HCT116 (cell line): ENCODE measurements at regions not wholly inside any gene's neighbourhood (a gene's known extent, or its start where the extent isn't known, plus 50 kb on each side); places are given as distances from the start of the nearest gene placed in this dataset.

ENCODE experiments used
- ATAC-seq: fragments of 200-7000 bp; cut with Tn5 transposase; 2 replicates; pipeline ENCODE4 v1.9.1; 2020; ENCODE audit warnings: mild to moderate bottlenecking, moderate library complexity
- BruUV-seq: library from RNA; stranded (reverse); fragments of 400-500 nt; replicated peaks from 2 replicates; lab custom pipeline; 2021; lab: Mats Ljungman, UMichigan
- CTCF ChIA-PET: fragments of 300-600 bp; sonication (Branson Sonifier 250); formaldehyde crosslinking; loops from one replicate; lab custom pipeline; 2021; ENCODE audit warnings: antibody characterized with exemption; lab: Charles Lee
- POLR2A ChIA-PET: fragments of 300-600, 350-600 bp; sonication (Branson Sonifier 250); formaldehyde crosslinking; loops from one replicate; lab custom pipeline; 2021; ENCODE audit warnings: antibody characterized with exemption; lab: Charles Lee
- RAD21 ChIA-PET, 2 experiments: fragments of 300-600 bp; sonication (Branson Sonifier 250); formaldehyde crosslinking; loops; one replicate each; lab custom pipeline; 2023; ENCODE audit warnings: low total read pairs in 2 of 2; ENCODE audit not compliant: uncharacterized antibody in 2 of 2, unreplicated experiment in 2 of 2, low non-redundant PET in 1 of 2; lab: Charles Lee
- DNase-seq: peaks from one replicate; pipeline ENCODE4 v3.0.0-alpha.2; 2010; ENCODE audit warnings: low read depth, low spot score
- H2AFZ ChIP-seq: fragments of 200-600 bp; shearing (Covaris generic), sonication (generic); 2 replicates; pipeline ENCODE4 v1.6.1; 2017; ENCODE audit warnings: low read depth, mixed run types, mixed read lengths, antibody characterized with exemption, low read length; ENCODE audit not compliant: poor library complexity, severe bottlenecking
- H3K27ac ChIP-seq: 2 replicates; pipeline ENCODE4 v1.5.1; 2012; ENCODE audit warnings: low read depth, low read length
- H3K27me3 ChIP-seq: fragments of 200-600 bp; sonication (generic); 2 replicates; pipeline ENCODE4 v1.6.1; 2016; ENCODE audit warnings: mixed run types, low read length, mixed read lengths; ENCODE audit not compliant: insufficient read depth
- H3K36me3 ChIP-seq, 2 experiments: fragments of 200-500 bp in 1 of 2; fragments of 200-600 bp in 1 of 2; sonication (Bioruptor generic) in 1 of 2; sonication (generic) in 1 of 2; 2 replicates each; pipeline versions ENCODE4 v1.5.1 to v1.6.1; 2014 to 2016; ENCODE audit warnings: low read length in 2 of 2, inconsistent platforms in 1 of 2, mixed read lengths in 1 of 2, mixed run types in 1 of 2; ENCODE audit not compliant: insufficient read depth in 2 of 2, control insufficient read depth in 1 of 2
- H3K4me1 ChIP-seq, 2 experiments: fragments of 200-600 bp in 1 of 2; sonication (generic) in 1 of 2; 2 replicates each; pipeline versions ENCODE4 v1.5.1 to v1.6.1; 2012 to 2017; ENCODE audit warnings: low read length in 2 of 2, inconsistent platforms in 1 of 2, mild to moderate bottlenecking in 1 of 2, mixed read lengths in 1 of 2, mixed run types in 1 of 2, moderate library complexity in 1 of 2; ENCODE audit not compliant: insufficient read depth in 2 of 2, control insufficient read depth in 1 of 2
- H3K4me2 ChIP-seq: fragments of 200-600 bp; sonication (generic); 2 replicates; pipeline ENCODE4 v1.6.1; 2017; ENCODE audit warnings: mixed run types, low read length, mixed read lengths
- H3K4me3 ChIP-seq, 2 experiments: fragments of 200-600 bp in 1 of 2; sonication (generic) in 1 of 2; replicated peaks in 1 of 2; 2 replicates each; pipeline ENCODE4 v1.5.1; 2011 to 2016; ENCODE audit warnings: low read length in 2 of 2, control low read depth in 1 of 2, low read depth in 1 of 2, mild to moderate bottlenecking in 1 of 2, mixed read lengths in 1 of 2, mixed run types in 1 of 2
- H3K79me2 ChIP-seq: fragments of 200-600 bp; sonication (generic); 2 replicates; pipeline ENCODE4 v1.6.1; 2017; ENCODE audit warnings: mild to moderate bottlenecking, mixed run types, low read length, moderate library complexity, mixed read lengths; ENCODE audit not compliant: insufficient read depth
- H3K9ac ChIP-seq: fragments of 200-600 bp; sonication (generic); 2 replicates; pipeline ENCODE4 v1.6.1; 2016; ENCODE audit warnings: low read length, mixed read lengths
- H3K9me2 ChIP-seq: fragments of 200-600 bp; sonication (generic), shearing (Covaris generic); 2 replicates; pipeline ENCODE4 v1.6.1; 2017; ENCODE audit warnings: mixed run types, mild to moderate bottlenecking, moderate library complexity; ENCODE audit not compliant: insufficient read depth
- H3K9me3 ChIP-seq, 2 experiments: fragments of 200-500 bp in 1 of 2; fragments of 200-600 bp in 1 of 2; sonication (Bioruptor generic) in 1 of 2; sonication (generic) in 1 of 2; 2 replicates each; pipeline ENCODE4 v1.6.1; 2014 to 2017; ENCODE audit warnings: low read length in 2 of 2, mixed read lengths in 2 of 2, inconsistent platforms in 1 of 2, low read depth in 1 of 2, mild to moderate bottlenecking in 1 of 2, mixed run types in 1 of 2, moderate library complexity in 1 of 2; ENCODE audit not compliant: control insufficient read depth in 1 of 2, insufficient read depth in 1 of 2
- H4K20me1 ChIP-seq: fragments of 200-600 bp; sonication (generic), shearing (Covaris generic); 2 replicates; pipeline ENCODE4 v1.6.1; 2017; ENCODE audit warnings: mixed run types, mild to moderate bottlenecking, moderate library complexity; ENCODE audit not compliant: insufficient read depth
- ATF3 ChIP-seq: IDR thresholded peaks from 2 replicates; pipeline ENCODE4 v1.6.1; 2012
- CBX3 ChIP-seq: IDR thresholded peaks from 2 replicates; pipeline ENCODE4 v1.6.1; 2012; ENCODE audit warnings: low read depth
- CTCF ChIP-seq, 3 experiments: fragments of 200-600 bp in 1 of 3; sonication (generic) in 1 of 3; IDR thresholded peaks in 2 of 3; conservative IDR thresholded peaks in 1 of 3; 2 replicates each; pipeline ENCODE4 v1.5.1; 2012 to 2017; ENCODE audit warnings: low read depth in 2 of 3, low read length in 2 of 3, antibody characterized with exemption in 1 of 3, borderline replicate concordance in 1 of 3, control low read depth in 1 of 3, mild to moderate bottlenecking in 1 of 3, mixed read lengths in 1 of 3, mixed run types in 1 of 3, moderate library complexity in 1 of 3; ENCODE audit not compliant: insufficient read depth in 1 of 3
- EGR1 ChIP-seq: IDR thresholded peaks from 2 replicates; pipeline ENCODE4 v1.6.1; 2012; ENCODE audit warnings: low read depth
- ELF1 ChIP-seq: IDR thresholded peaks from 2 replicates; pipeline ENCODE4 v1.6.1; 2012; ENCODE audit warnings: low read depth, borderline replicate concordance
- EZH2 ChIP-seq: fragments of 200-600 bp; sonication (generic); IDR thresholded peaks from 2 replicates; pipeline ENCODE4 v1.6.1; 2017; ENCODE audit warnings: antibody characterized with exemption, mixed run types
- FOSL1 ChIP-seq: IDR thresholded peaks from 2 replicates; pipeline ENCODE4 v1.6.1; 2012; ENCODE audit warnings: low read depth
- MAX ChIP-seq: IDR thresholded peaks from 2 replicates; pipeline ENCODE4 v1.6.1; 2012
- YY1 ChIP-seq: IDR thresholded peaks from 2 replicates; pipeline ENCODE4 v1.6.1; 2011; ENCODE audit warnings: low read length, low read depth, moderate library complexity, mild to moderate bottlenecking; ENCODE audit not compliant: insufficient replicate concordance; ENCODE audit errors: extremely low read depth
- ZBTB33 ChIP-seq: IDR thresholded peaks from 2 replicates; pipeline ENCODE4 v1.6.1; 2011; ENCODE audit warnings: mild to moderate bottlenecking, low read length, moderate library complexity; ENCODE audit not compliant: insufficient replicate concordance; ENCODE audit errors: extremely low read depth
- ZFX ChIP-seq: fragments of 450-650 bp; IDR thresholded peaks from 2 replicates; pipeline ENCODE4 v1.6.1; 2017
- intact Hi-C: fragments of 100-400 bp; cut with micrococcal nuclease; formaldehyde crosslinking; loops from 2 replicates; pipeline ENCODE4 v1.10.0; 2022

GRCh38 chr20:55881204-55881603, 124.1 kb downstream of the CBLN4 start:
- intact Hi-C loops, result no loop called here
- ATAC-seq (no peak), DNase-seq (no peak)
- Histone ChIP-seq H4K20me1 (no peaks in the 10 kb centered on the region), H2AFZ (no peak overlapping the region), H3K9me3 (peaks cover 13 to 20% of the 10 kb centered on the region in 2 experiments; a peak in 2 of 4 replicates), H3K9me2 (no peaks in the 10 kb centered on the region), H3K27ac (no peak overlapping the region), H3K36me3 (no peaks in the 10 kb centered on the region)
- CTCF ChIA-PET, result no interaction called here
- BruUV-seq, result no TSS peak
- TF ChIP-seq MAX (no peak), EGR1 (no peak), ZBTB33 (no peak), FOSL1 (no peak), EZH2 (no peak), YY1 (no peak), ZFX (no peak), CBX3 (no peak), ELF1 (no peak), ATF3 (no peak), CTCF (IDR thresholded peaks at IDR 0.05 in 2 of 3, conservative IDR thresholded peaks at IDR 0.05 in 1 of 3; ENCODE audit: borderline replicate concordance in 1 of 3, insufficient read depth in 1 of 3, low read depth in 2 of 3, low read length in 2 of 3) (no peak)
- TF ChIP-seq, all 23 proteins: peak for 0
- Histone ChIP-seq H3K79me2 (no peaks in the 10 kb centered on the region), H3K4me3 (no peak overlapping the region), H3K4me1 (no peaks in the 10 kb centered on the region), H3K9ac (no peak overlapping the region), H3K27me3 (no peaks in the 10 kb centered on the region), H3K4me2 (no peak overlapping the region)
- ChIA-PET RAD21 (no interaction called here), POLR2A (no interaction called here)
